ENCODE measurements at regions not wholly inside any gene's neighbourhood (a gene's known extent, or its start where the extent isn't known, plus 50 kb on each side); places are given as distances from the start of the nearest gene placed in this dataset.
A peak's percentile ranks its signal among the peaks of the same experiment; 100 is the strongest.

GRCh38 chr14:61226015-61226654 lies 55.0 kb downstream of the TMEM30B start:
- DNase-seq, result no peak

GRCh38 chr14:61225344-61225743 lies 55.8 kb downstream of the TMEM30B start:
- DNase-seq, result no peak

- no peak for DNase-seq
These were observed 57.6 kb downstream of the TMEM30B start for GRCh38 chr14:61223552-61223951.

- DNase-seq, result no peak
These were observed 58.8 kb downstream of the TMEM30B start for GRCh38 chr14:61222388-61222787.

- no peak for DNase-seq
These were observed 59.2 kb downstream of the TMEM30B start for GRCh38 chr14:61221906-61222305.

- DNase-seq, result no peak
These were observed 61.5 kb downstream of the TMEM30B start for GRCh38 chr14:61219673-61220072.

- DNase-seq, result no peak
These were observed 61.9 kb downstream of the TMEM30B start for GRCh38 chr14:61219256-61219655.

- DNase-seq, result no peak
These were observed 62.4 kb downstream of the TMEM30B start for GRCh38 chr14:61218767-61219166.

GRCh38 chr14:61218157-61218556 lies 63.0 kb downstream of the TMEM30B start:
- DNase-seq, result no peak

- DNase-seq, result no peak
These were observed 63.6 kb downstream of the TMEM30B start for GRCh38 chr14:61217516-61217915.

GRCh38 chr14:61215222-61216020 lies 65.7 kb downstream of the TMEM30B start:
- DNase-seq, result no peak

- no peak for DNase-seq
These were observed 67.2 kb downstream of the TMEM30B start for GRCh38 chr14:61213920-61214319.

GRCh38 chr14:61213191-61213621 lies 67.9 kb downstream of the TMEM30B start:
- no peak for DNase-seq

GRCh38 chr14:61212546-61212945 lies 68.6 kb downstream of the TMEM30B start:
- DNase-seq, result no peak

- peak; percentile 23 to 43 for DNase-seq
These were observed 69.5 kb downstream of the TMEM30B start for GRCh38 chr14:61211476-61212255.

GRCh38 chr14:61203081-61203753 lies 77.9 kb downstream of the TMEM30B start:
- no peak for DNase-seq

GRCh38 chr14:61202124-61202523 lies 79.0 kb downstream of the TMEM30B start:
- no peak for DNase-seq

- DNase-seq, result no peak
These were observed 80.0 kb downstream of the TMEM30B start for GRCh38 chr14:61201171-61201570.

GRCh38 chr14:61197416-61197815 lies 83.7 kb downstream of the TMEM30B start:
- DNase-seq, result no peak

- DNase-seq, result peak in 1 of 2 experiments; percentile 10
These were observed 84.3 kb downstream of the TMEM30B start for GRCh38 chr14:61196792-61197191.

- DNase-seq, result no peak
These were observed 85.1 kb downstream of the TMEM30B start for GRCh38 chr14:61196034-61196433.

- no peak for DNase-seq
These were observed 87.7 kb downstream of the TMEM30B start for GRCh38 chr14:61193476-61193875.

- no peak for DNase-seq
These were observed 88.1 kb downstream of the TMEM30B start for GRCh38 chr14:61192989-61193388.
